HepG2 (cell line): ENCODE measurements at regions not wholly inside any gene's neighbourhood (a gene's known extent, or its start where the extent isn't known, plus 50 kb on each side); places are given as distances from the start of the nearest gene placed in this dataset.

Experiments used
- ATAC-seq: fragments of 200-7000 bp; cut with Tn5 transposase; 3 replicates; pipeline ENCODE4 v1.9.1; 2020; ENCODE audit warnings: mild to moderate bottlenecking, moderate library complexity
- BruUV-seq: library from RNA; stranded (reverse); fragments of 400-500 nt; replicated peaks from 2 replicates; lab custom pipeline; 2021; lab: Mats Ljungman, UMichigan
- CTCF ChIA-PET: fragments of 300-600 bp; formaldehyde crosslinking; extraction: SDS; loops from one replicate; lab custom pipeline; 2021; ENCODE audit warnings: low total read pairs, inconsistent platforms, low intra/inter-chr PET ratio; lab: Yijun Ruan, JAX
- POLR2A ChIA-PET: fragments of 350-600 bp; sonication (Branson Sonifier 250); formaldehyde crosslinking; loops from one replicate; lab custom pipeline; 2020; ENCODE audit warnings: antibody characterized with exemption, inconsistent platforms; lab: Yijun Ruan, JAX
- DNase-seq: peaks from one replicate; pipeline ENCODE4 v3.0.0-alpha.2; 2015; ENCODE audit warnings: low spot score
- FAIRE-seq: peaks from 3 replicates; lab custom pipeline; 2011; peaks lifted over from hg19 to GRCh38; lab: Jason Lieb, UNC
- H2AFZ ChIP-seq: one replicate; pipeline ENCODE4 v1.6.1; 2011; ENCODE audit warnings: low read length, inconsistent platforms
- H3K27ac ChIP-seq: fragments of 300-600 bp; 3 replicates; pipeline ENCODE4 v1.8.0; 2011; ENCODE audit warnings: mixed run types, mild to moderate bottlenecking, mixed read lengths, low read length, inconsistent platforms; ENCODE audit not compliant: insufficient read depth; ENCODE audit errors: extremely low read length
- H3K27me3 ChIP-seq, 2 experiments: fragments of 200-600 bp in 1 of 2; 2 replicates in 1 of 2; 3 replicates in 1 of 2; pipeline versions ENCODE4 v1.6.0 to v1.8.0; 2011; ENCODE audit warnings: low read length in 2 of 2, mild to moderate bottlenecking in 2 of 2, moderate library complexity in 2 of 2, inconsistent platforms in 1 of 2; ENCODE audit not compliant: insufficient read depth in 2 of 2, control insufficient read depth in 1 of 2
- H3K36me3 ChIP-seq, 2 experiments: fragments of 200-600 bp in 1 of 2; replicated peaks in 1 of 2; 2 replicates in 1 of 2; 3 replicates in 1 of 2; pipeline versions ENCODE4 v1.5.1 to v1.8.0; 2011; ENCODE audit warnings: low read length in 2 of 2, inconsistent platforms in 1 of 2; ENCODE audit not compliant: insufficient read depth in 2 of 2, control insufficient read depth in 1 of 2
- H3K4me1 ChIP-seq: 2 replicates; pipeline ENCODE4 v1.5.1; 2012; ENCODE audit warnings: low read length, inconsistent platforms; ENCODE audit not compliant: insufficient read depth
- H3K4me2 ChIP-seq: 2 replicates; pipeline ENCODE4 v1.6.0; 2011; ENCODE audit warnings: low read depth, low read length, inconsistent platforms
- H3K4me3 ChIP-seq, 3 experiments: fragments of 200-600 bp in 1 of 3; sonication (generic), shearing (Covaris generic) in 1 of 3; replicated peaks in 1 of 3; 2 replicates each; pipeline ENCODE4 v1.5.1; 2011 to 2016; ENCODE audit warnings: low read length in 3 of 3, inconsistent platforms in 2 of 3, low read depth in 2 of 3, mild to moderate bottlenecking in 2 of 3, control low read depth in 1 of 3, mixed read lengths in 1 of 3; ENCODE audit not compliant: insufficient read depth in 1 of 3
- H3K79me2 ChIP-seq: one replicate; pipeline ENCODE4 v1.6.1; 2011; ENCODE audit warnings: low read length, inconsistent platforms; ENCODE audit not compliant: insufficient read depth
- H3K9ac ChIP-seq: 2 replicates; pipeline ENCODE4 v1.6.0; 2011; ENCODE audit warnings: mild to moderate bottlenecking, low read depth, low read length, inconsistent platforms; ENCODE audit not compliant: insufficient read depth
- H3K9me3 ChIP-seq: 2 replicates; pipeline ENCODE4 v1.5.1; 2012; ENCODE audit warnings: mild to moderate bottlenecking, low read length
- H4K20me1 ChIP-seq: 2 replicates; pipeline ENCODE4 v1.6.0; 2011; ENCODE audit warnings: inconsistent platforms, mild to moderate bottlenecking, low read length, moderate library complexity; ENCODE audit not compliant: insufficient read depth
- AGO2 ChIP-seq: fragments of 200-400 bp; formaldehyde crosslinking; optimal IDR thresholded peaks from 2 replicates; pipeline ENCODE3; 2017; ENCODE audit warnings: mild to moderate bottlenecking, low read depth, low read length, moderate library complexity
- SMYD3 ChIP-seq: sonication (generic); formaldehyde crosslinking; IDR thresholded peaks from 2 replicates; pipeline ENCODE4 v1.8.1; 2023; ENCODE audit warnings: mild to moderate bottlenecking, missing genetic modification reagents
- SRSF4 ChIP-seq: fragments of 200-400 bp; formaldehyde crosslinking; IDR thresholded peaks from one replicate; pipeline ENCODE4 v1.6.1; 2018; ENCODE audit warnings: mild to moderate bottlenecking, low read depth, low read length, moderate library complexity; ENCODE audit not compliant: poor library complexity, severe bottlenecking
- ZBTB33 ChIP-seq: sonication (generic); formaldehyde crosslinking; IDR thresholded peaks from 2 replicates; pipeline ENCODE4 v1.4.0; 2020; ENCODE audit warnings: missing genetic modification reagents
- ZBTB40 ChIP-seq, 2 experiments: fragments of 450-650 bp in 1 of 2; sonication (generic) in 1 of 2; formaldehyde crosslinking in 1 of 2; IDR thresholded peaks; 2 replicates each; pipeline versions ENCODE4 v1.6.1 to v1.8.0; 2016 to 2022; ENCODE audit warnings: antibody characterized with exemption in 1 of 2, mild to moderate bottlenecking in 1 of 2, missing genetic modification reagents in 1 of 2
- ZNF138 ChIP-seq: sonication (generic); formaldehyde crosslinking; IDR thresholded peaks from 2 replicates; pipeline ENCODE4 v1.5.0; 2020; ENCODE audit warnings: mild to moderate bottlenecking, low read depth, missing genetic modification reagents
- ZNF264 ChIP-seq: sonication (generic); formaldehyde crosslinking; IDR thresholded peaks from 2 replicates; pipeline ENCODE4 v1.4.0; 2020; ENCODE audit warnings: missing genetic modification reagents
- ZNF468 ChIP-seq: sonication (generic); formaldehyde crosslinking; IDR thresholded peaks from 2 replicates; pipeline ENCODE4 v1.8.0; 2022; ENCODE audit warnings: mild to moderate bottlenecking, moderate library complexity, missing genetic modification reagents
- ZNF558 ChIP-seq: sonication (generic); formaldehyde crosslinking; IDR thresholded peaks from 2 replicates; pipeline ENCODE4 v1.9.0; 2022; ENCODE audit warnings: mild to moderate bottlenecking, missing genetic modification reagents, borderline replicate concordance
- ZNF850 ChIP-seq: sonication (generic); formaldehyde crosslinking; conservative IDR thresholded peaks from 2 replicates; pipeline ENCODE4 v1.9.0; 2021; ENCODE audit warnings: mild to moderate bottlenecking, missing genetic modification reagents
- whole genome bisulfite sequencing: methylation state at CpG from one replicate; pipeline ENCODE4 v1.1.6; 2017; ENCODE audit warnings: low lambda C conversion rate; 5-methylcytosine and 5-hydroxymethylcytosine counted together
- in situ Hi-C: cut with HindIII; loops from 2 replicates; pipeline ENCODE4 v1.10.0; 2017; ENCODE audit warnings: low pct_unique_long_range_greater_than_20kb; ENCODE audit not compliant: extremely low pct_ligation_motif_present
- intact Hi-C: fragments of 100-400 bp; cut with micrococcal nuclease; formaldehyde crosslinking; loops from one replicate; pipeline ENCODE4 v1.10.0; 2022; ENCODE audit not compliant: unreplicated experiment

GRCh38 chr2:12555012-12555645 is 161.6 kb upstream of the TRIB2 start:
- CTCF ChIA-PET = no interaction called here
- BruUV-seq = no TSS peak
- no peaks in the 10 kb centered on the region for H3K36me3 ChIP-seq
- DNase-seq (no peak), FAIRE-seq (no peak), ATAC-seq (no peak)
- no peak overlapping the region for H3K4me2 ChIP-seq
- in situ Hi-C loops (no loop called here), intact Hi-C loops (no loop called here)
- H2AFZ ChIP-seq = no peak overlapping the region
- no peaks in the 10 kb centered on the region for H3K79me2 ChIP-seq
- POLR2A ChIA-PET = no interaction called here
- no peaks in the 10 kb centered on the region for H3K4me1 ChIP-seq
- WGBS = 14% methylated on average over 2 of the region's 2 CpGs
- no peak overlapping the region for H3K4me3 ChIP-seq
- H3K27ac ChIP-seq = no peak overlapping the region
- H3K9ac ChIP-seq = no peak overlapping the region
- H3K9me3 ChIP-seq = no peaks in the 10 kb centered on the region
- no peaks in the 10 kb centered on the region for H4K20me1 ChIP-seq
- no peaks in the 10 kb centered on the region for H3K27me3 ChIP-seq
- TF ChIP-seq ZNF468 (CRISPR knock-in tag) (no peak), SMYD3 (no peak), ZNF138 (CRISPR knock-in tag) (no peak), ZNF264 (CRISPR knock-in tag) (no peak), AGO2 (no peak), ZNF850 (CRISPR knock-in tag) (no peak), SRSF4 (no peak), ZBTB40 (IDR thresholded peaks at IDR 0.05) (no peak), ZBTB40 (CRISPR knock-in tag; IDR thresholded peaks at IDR 0.05) (no peak), ZBTB33 (CRISPR knock-in tag) (no peak), ZNF558 (CRISPR knock-in tag) (no peak)
